Thyroid gland (tissue), 4 donors: ENCODE measurements at regions not wholly inside any gene's neighbourhood (a gene's known extent, or its start where the extent isn't known, plus 50 kb on each side); places are given as distances from the start of the nearest gene placed in this dataset.
A peak's percentile ranks its signal among the peaks of the same experiment; 100 is the strongest.

Experiments used
- DNase-seq, 2 donors: peaks; one replicate each; pipeline ENCODE4 v3.0.0-alpha.2; 2019
- H3K27ac ChIP-seq, 3 donors: fragments of 200-600 bp; sonication (generic); 1 replicate in 2 of 3; 2 replicates in 1 of 3; pipeline ENCODE4 v1.5.1; 2016 to 2019; ENCODE audit warnings: mild to moderate bottlenecking in 1 of 3, moderate library complexity in 1 of 3
- H3K27me3 ChIP-seq: fragments of 200-600 bp; sonication (generic); one replicate; pipeline ENCODE4 v1.5.1; 2019
- H3K36me3 ChIP-seq, 2 donors: fragments of 200-600 bp; sonication (generic); one replicate each; pipeline ENCODE4 v1.5.1; 2016 to 2019
- H3K4me1 ChIP-seq, 2 donors: fragments of 200-600 bp; sonication (generic); one replicate each; pipeline ENCODE4 v1.5.1; 2017 to 2019
- H3K4me3 ChIP-seq, 3 donors: fragments of 200-600 bp; sonication (generic); replicated peaks in 1 of 3; 1 replicate in 2 of 3; 2 replicates in 1 of 3; pipeline ENCODE4 v1.5.1; 2016; ENCODE audit warnings: mild to moderate bottlenecking in 1 of 3
- H3K9me3 ChIP-seq: fragments of 200-600 bp; sonication (generic); one replicate; pipeline ENCODE4 v1.5.1; 2017
- POLR2A ChIP-seq, 2 donors: fragments of 450-650 bp; IDR thresholded peaks; one replicate each; pipeline ENCODE4 v1.6.1; 2017; ENCODE audit warnings: antibody characterized with exemption in 2 of 2, mild to moderate bottlenecking in 2 of 2, moderate library complexity in 1 of 2
- WGBS, 2 donors: methylation state at CpG; one replicate each; pipeline ENCODE4 v1.1.5; 2017; 5-methylcytosine and 5-hydroxymethylcytosine counted together
- intact Hi-C: fragments of 100-400 bp; cut with DNase I; formaldehyde crosslinking; loops from one replicate; pipeline ENCODE4 v1.15.1; 2023
- TF ChIP-seq, protein P1 (sequence below), 6 experiments: fragments of 200-600 bp in 3 of 6; fragments of 450-650 bp in 3 of 6; sonication (generic) in 3 of 6; IDR thresholded peaks; one replicate each; pipeline ENCODE4 v1.5.1; 2016 to 2019; ENCODE audit warnings: antibody characterized with exemption in 6 of 6, mild to moderate bottlenecking in 2 of 6, inconsistent platforms in 1 of 6, moderate library complexity in 1 of 6

DNA sequence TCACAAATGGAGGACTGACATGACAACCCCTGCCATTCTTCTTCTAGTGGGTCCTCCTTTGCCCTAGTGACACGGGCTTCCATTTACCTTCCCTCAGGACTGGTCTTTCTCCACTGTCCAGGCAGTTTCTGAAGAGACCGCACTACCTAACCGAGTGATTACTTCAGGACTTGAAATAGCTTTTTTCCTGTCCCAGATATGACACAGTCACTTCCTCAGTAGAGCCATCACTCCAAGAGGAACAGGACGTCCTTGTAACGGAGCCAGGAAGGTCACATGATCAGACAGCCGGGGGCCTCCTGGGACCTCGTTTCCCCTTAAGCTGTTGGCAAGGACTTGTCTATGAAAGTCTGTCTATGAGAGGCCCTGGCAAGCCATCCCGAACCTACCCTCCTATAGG, 62.3 kb downstream of the FOS start:
- Histone ChIP-seq H3K27me3 (no peaks in the 10 kb centered on the region), H3K9me3 (no peaks in the 10 kb centered on the region), H3K27ac (peak overlapping the region; percentile 63 to 72 (median 67)), H3K4me1 (peaks cover 0 to 30% of the 10 kb centered on the region in 2 donors), H3K4me3 (no peak overlapping the region), H3K36me3 (no peaks in the 10 kb centered on the region)
- TF ChIP-seq POLR2A (IDR thresholded peaks at IDR 0.05), result peak in 1 of 2 donors; percentile 21
- TF ChIP-seq, protein P1, sequence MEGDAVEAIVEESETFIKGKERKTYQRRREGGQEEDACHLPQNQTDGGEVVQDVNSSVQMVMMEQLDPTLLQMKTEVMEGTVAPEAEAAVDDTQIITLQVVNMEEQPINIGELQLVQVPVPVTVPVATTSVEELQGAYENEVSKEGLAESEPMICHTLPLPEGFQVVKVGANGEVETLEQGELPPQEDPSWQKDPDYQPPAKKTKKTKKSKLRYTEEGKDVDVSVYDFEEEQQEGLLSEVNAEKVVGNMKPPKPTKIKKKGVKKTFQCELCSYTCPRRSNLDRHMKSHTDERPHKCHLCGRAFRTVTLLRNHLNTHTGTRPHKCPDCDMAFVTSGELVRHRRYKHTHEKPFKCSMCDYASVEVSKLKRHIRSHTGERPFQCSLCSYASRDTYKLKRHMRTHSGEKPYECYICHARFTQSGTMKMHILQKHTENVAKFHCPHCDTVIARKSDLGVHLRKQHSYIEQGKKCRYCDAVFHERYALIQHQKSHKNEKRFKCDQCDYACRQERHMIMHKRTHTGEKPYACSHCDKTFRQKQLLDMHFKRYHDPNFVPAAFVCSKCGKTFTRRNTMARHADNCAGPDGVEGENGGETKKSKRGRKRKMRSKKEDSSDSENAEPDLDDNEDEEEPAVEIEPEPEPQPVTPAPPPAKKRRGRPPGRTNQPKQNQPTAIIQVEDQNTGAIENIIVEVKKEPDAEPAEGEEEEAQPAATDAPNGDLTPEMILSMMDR (IDR thresholded peaks at IDR 0.05), result no peak
- 36 to 43% methylated on average over 8 of the region's 8 CpGs for WGBS, 2 donors
- intact Hi-C loops, result no loop called here
- DNase-seq, result peak; percentile 72 to 76

- intact Hi-C loops, result no loop called here
- Histone ChIP-seq H3K9me3 (no peaks in the 10 kb centered on the region), H3K36me3 (no peaks in the 10 kb centered on the region), H3K4me3 (no peak overlapping the region), H3K27ac (peak overlapping the region; percentile 26 to 71 (median 67)), H3K4me1 (peaks cover 0 to 30% of the 10 kb centered on the region in 2 donors), H3K27me3 (no peaks in the 10 kb centered on the region)
- no peak for TF ChIP-seq POLR2A (IDR thresholded peaks at IDR 0.05)
- TF ChIP-seq, protein P1 (IDR thresholded peaks at IDR 0.05), result no peak
- no peak for DNase-seq
Measured at GRCh38 chr14:75341620-75342019, 63.0 kb downstream of the FOS start.

DNA sequence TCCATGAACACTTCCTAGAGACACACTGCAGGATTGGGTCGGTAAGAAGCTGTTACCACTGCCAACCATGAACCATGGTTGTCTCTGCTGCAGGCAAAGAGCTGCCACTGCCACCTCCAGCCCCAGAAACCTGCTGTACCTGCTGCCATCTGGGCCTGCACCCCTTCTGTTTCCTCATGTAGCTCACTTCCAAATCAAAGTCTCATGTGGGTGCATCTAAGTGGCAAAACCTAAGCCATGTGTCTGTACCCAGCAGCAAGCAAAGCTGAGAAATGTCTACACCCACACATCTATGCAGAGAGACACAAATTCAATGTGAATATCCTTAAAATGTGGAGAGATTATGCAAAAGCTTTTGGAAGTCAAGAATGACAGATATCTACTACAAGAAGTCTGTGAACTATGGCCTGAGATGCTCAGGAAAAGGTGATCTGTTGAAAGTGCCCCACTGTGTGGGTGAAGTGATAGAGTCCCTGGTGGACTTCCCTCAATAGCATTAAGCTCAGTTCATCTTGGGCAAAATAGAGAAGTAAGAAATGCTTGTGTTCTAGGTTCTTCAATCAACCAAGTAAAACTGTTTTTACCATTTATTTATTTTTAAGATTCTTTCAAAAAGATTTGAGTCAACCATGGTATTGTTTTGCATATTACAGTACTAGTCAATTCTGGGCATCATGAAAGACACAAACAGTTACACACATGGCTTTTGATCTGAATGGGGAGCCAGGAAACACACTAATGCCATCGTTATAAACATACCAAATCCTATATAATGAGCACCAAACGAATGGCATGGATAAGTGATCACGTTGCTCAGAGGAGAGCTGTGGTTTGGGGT, 64.4 kb downstream of the FOS start:
- intact Hi-C loops, result no loop called here
- no peak for DNase-seq
- TF ChIP-seq POLR2A (IDR thresholded peaks at IDR 0.05), result no peak
- TF ChIP-seq, protein P1 (IDR thresholded peaks at IDR 0.05), result no peak
- no peak overlapping the region for H3K4me3 ChIP-seq
- H3K27me3 ChIP-seq, result no peaks in the 10 kb centered on the region
- H3K4me1 ChIP-seq, result peaks cover 0 to 30% of the 10 kb centered on the region in 2 donors
- H3K9me3 ChIP-seq, result no peaks in the 10 kb centered on the region
- H3K36me3 ChIP-seq, result no peaks in the 10 kb centered on the region
- WGBS, 2 donors, result 78 to 84% methylated on average over 4 of the region's 4 CpGs
- H3K27ac ChIP-seq, result no peak overlapping the region

DNA sequence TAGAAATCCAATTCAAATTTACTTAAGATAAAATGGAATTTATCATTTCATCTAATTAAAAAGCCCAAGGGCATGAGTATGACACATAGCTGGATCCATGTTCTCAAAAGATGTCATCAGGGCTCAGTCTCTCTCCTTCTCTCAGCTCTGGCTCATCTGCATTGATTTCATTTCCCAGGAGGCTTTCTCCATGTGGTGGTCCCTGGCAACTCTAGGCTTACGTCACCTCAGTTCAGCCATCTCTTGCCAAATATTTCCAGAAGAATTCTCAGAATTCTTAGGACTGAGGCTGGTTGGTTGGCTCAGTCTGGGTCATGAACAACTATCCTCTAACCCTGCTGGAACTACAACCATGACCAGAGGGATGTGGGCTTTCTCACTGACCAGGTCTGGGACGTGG, 65.3 kb downstream of the FOS start:
- Histone ChIP-seq H3K27me3 (no peaks in the 10 kb centered on the region), H3K4me3 (no peak overlapping the region), H3K9me3 (no peaks in the 10 kb centered on the region), H3K36me3 (no peaks in the 10 kb centered on the region), H3K4me1 (peaks cover 0 to 25% of the 10 kb centered on the region in 2 donors), H3K27ac (no peak overlapping the region)
- 91 to 100% methylated on average over 2 of the region's 2 CpGs for WGBS, 2 donors
- intact Hi-C loops, result no loop called here
- no peak for TF ChIP-seq POLR2A (IDR thresholded peaks at IDR 0.05)
- TF ChIP-seq, protein P1 (IDR thresholded peaks at IDR 0.05), result no peak
- no peak for DNase-seq

DNA sequence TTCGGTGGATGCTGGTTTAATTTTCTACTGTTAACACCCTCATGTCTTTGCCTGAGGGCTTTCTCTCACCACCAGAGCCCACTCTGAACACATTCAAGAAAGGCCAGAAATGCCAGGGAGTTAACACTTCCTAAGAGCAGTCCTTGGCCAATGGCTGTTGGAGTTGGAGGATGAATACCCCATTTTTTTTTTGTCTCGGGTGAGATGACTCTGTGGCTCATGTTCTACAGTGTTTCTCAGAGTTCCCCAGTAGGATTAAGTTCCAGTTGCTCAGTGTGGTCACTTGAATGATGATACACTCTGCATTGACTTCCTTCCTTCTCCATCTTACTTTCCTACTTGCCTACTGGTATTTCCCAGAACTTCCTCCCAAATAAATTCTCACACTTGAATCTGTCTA, 65.8 kb downstream of the FOS start:
- Histone ChIP-seq H3K27ac (no peak overlapping the region), H3K4me3 (no peak overlapping the region), H3K4me1 (peaks cover 0 to 24% of the 10 kb centered on the region in 2 donors), H3K36me3 (no peaks in the 10 kb centered on the region), H3K27me3 (no peaks in the 10 kb centered on the region), H3K9me3 (no peaks in the 10 kb centered on the region)
- intact Hi-C loops, result no loop called here
- no peak for DNase-seq
- TF ChIP-seq, protein P1 (IDR thresholded peaks at IDR 0.05), result no peak
- no peak for TF ChIP-seq POLR2A (IDR thresholded peaks at IDR 0.05)
- 86 to 88% methylated on average over 2 of the region's 2 CpGs for WGBS, 2 donors
